Left colon (tissue), 2 donors: ENCODE measurements at regions not wholly inside any gene's neighbourhood (a gene's known extent, or its start where the extent isn't known, plus 50 kb on each side); places are given as distances from the start of the nearest gene placed in this dataset.
A peak's percentile ranks its signal among the peaks of the same experiment; 100 is the strongest.

ENCODE experiments used
- ATAC-seq: fragments of 200-7000 bp; cut with Tn5 transposase; one replicate; pipeline ENCODE4 v1.9.1; 2020; ENCODE audit warnings: mild to moderate bottlenecking, moderate library complexity
- DNase-seq, 2 donors: peaks; one replicate each; pipeline ENCODE4 v3.0.0-alpha.2; 2020
- intact Hi-C, 2 donors: fragments of 100-400 bp; cut with DNase I in 1 of 2; cut with micrococcal nuclease in 1 of 2; formaldehyde crosslinking; loops; one replicate each; pipeline versions ENCODE4 v1.11.2 to v1.14.0; 2022; cut with DNase I, micrococcal nuclease
- donor health status: DM: no; HTN: no; CAD: no.
- donor health status: DM: yes; HTN: yes; CAD: no.

DNA sequence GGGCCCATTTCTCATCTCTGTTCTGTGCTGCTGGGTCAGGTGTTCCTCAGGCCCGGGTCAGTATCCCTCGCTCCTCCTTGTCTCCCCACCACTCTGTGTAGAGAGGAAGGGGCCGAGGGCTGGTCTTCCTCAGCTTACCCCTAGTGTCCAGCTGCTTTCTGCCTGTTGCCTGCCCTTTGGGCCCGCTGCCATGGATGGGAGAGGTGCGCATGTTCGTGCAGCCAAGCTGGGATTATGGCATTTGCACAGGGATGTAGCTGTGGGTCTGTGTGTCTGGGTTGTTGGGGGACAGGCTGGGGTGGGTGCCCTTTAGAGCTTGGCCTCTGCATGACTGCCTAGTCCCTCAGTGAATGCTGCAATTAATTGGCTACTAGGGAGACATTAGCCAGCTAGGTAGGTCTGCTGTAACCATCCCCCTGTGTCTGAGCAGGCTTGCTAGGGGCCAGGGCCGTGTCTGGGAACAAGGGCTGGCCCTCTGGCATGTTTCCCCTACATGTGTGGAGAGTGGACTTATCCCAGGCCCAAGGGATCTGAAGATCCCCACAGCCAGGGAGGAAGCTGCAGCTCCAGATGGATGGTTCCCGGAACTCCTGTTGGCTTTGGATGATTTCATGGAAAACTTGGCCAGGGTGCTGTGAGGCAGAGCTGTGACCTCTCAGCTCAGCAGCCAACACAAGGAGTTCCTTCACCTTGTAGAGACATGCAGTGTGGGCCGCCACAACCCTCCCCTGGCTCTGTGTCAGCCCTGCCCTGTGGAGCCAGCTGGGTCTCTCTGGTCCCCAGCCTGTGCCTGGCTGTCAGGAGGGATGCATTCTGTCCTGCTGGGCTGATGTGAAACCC lies 161.9 kb downstream of the MACROH2A1 start:
- ATAC-seq (no peak), DNase-seq (peak in 1 of 2 donors; percentile 3)
- intact Hi-C loops: no loop called here

- no peak for ATAC-seq
- DNase-seq: no peak
- intact Hi-C loops: no loop called here
These were observed 162.7 kb downstream of the MACROH2A1 start for GRCh38 chr5:135236228-135236907.

DNA sequence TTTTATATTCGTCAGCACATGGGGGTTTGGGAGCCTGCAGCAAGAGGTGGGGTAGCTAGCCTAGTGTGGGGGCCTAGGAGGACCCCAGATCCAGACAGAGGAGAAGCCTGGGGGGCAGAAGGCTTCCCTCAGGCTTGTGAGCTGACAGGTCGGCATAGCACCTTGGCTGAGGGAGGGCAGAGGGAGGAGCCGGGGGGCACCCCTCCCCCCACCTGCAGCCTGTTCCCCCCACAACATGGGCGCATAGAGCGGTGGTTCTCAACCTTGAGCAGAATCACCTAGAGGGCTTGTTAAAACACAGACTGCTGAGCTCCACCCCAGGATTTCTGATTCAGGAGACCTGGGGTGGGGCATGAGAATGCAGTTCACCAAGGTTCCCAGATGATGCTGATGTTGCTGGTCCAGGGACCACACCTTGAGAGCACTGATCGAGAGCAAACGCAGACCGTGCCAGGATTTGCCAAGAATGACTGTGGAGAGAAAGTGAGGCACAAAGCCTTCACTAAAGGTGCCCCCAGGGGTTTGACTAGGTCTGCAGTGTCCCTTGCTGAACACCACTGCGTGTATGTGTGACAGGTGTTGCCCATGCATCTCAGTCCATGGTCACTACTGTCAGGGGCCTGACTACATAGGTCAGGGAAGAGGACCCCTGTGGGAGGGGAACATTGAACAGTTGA lies 163.3 kb downstream of the MACROH2A1 start:
- intact Hi-C loops: no loop called here
- no peak for DNase-seq
- ATAC-seq: no peak

- ATAC-seq: no peak
- peak in 1 of 2 donors; percentile 0 for DNase-seq
- intact Hi-C loops: no loop called here
These were observed 164.2 kb downstream of the MACROH2A1 start for GRCh38 chr5:135234666-135235401.

DNA sequence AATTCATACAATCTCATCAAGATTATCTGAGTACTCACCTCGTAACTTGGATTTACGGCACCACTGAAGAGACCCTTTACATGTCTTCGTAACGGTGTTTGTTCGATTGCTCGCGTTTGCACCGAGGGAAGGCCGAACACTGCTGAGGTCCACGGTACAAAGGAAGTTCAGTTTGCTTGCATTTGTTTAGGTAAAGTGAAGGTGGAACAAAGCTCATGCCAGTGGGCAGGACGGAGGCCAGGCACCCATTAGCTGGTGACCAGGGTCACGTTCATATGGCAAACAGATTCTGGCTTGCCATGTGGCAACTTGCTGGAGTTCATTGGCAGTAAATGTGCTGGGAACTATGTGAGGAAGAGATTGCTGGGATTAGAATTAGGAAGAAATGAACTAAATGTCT lies 164.8 kb downstream of the MACROH2A1 start:
- ATAC-seq (no peak), DNase-seq (peak in 1 of 2 donors; percentile 11)
- intact Hi-C loops: no loop called here

DNA sequence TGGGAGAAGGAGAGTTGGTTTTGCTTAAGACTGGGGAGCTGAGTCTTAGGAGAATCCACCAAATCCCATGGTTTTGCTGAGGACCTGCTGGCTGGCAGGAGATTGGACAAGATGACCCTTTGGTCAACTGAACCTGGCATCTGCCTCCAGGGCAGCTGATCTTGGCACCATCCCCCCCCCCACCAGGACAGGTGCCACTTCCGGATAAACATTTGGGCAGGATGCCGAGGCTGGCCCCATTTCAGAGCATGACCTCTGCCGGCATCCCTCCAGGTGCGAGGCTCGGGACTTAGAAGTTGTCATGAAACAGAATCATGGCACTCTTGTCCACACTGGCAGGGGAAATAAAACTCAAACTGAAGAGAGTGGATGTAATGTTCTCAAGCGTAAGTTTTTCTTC lies 165.6 kb downstream of the MACROH2A1 start:
- ATAC-seq: no peak
- intact Hi-C loops: no loop called here
- peak in 1 of 2 donors; percentile 12 for DNase-seq

DNA sequence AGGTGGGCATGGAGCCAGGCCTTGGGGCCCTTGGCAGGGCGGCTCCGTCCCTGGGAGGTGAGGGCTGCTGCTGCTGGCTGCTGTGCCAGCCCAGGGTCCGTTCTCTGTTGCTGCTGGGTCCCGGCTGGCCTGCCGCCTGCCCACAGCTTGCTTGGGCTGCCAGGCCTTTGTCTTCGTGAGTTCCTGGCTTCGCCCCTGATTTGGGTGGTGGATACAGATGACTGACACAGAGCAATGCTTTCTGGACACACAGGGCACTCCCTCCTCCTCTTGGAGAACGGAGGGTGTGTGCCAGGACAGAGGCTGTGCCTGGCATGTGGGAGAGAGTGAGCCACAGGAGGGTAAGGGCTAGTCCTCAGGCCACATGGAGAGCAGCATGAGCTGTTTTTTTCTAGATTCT lies 166.1 kb downstream of the MACROH2A1 start:
- no peak for DNase-seq
- intact Hi-C loops: no loop called here
- ATAC-seq: no peak

- ATAC-seq (peak; percentile 61), DNase-seq (no peak)
- intact Hi-C loops: no loop called here
These were observed 167.7 kb downstream of the MACROH2A1 start for GRCh38 chr5:135231289-135231688.

GRCh38 chr5:135230251-135230925 lies 168.6 kb downstream of the MACROH2A1 start:
- intact Hi-C loops: no loop called here
- ATAC-seq: no peak
- DNase-seq: peak in 1 of 2 donors; percentile 56

GRCh38 chr5:135229679-135230132 lies 169.3 kb downstream of the MACROH2A1 start:
- intact Hi-C loops: no loop called here
- no peak for DNase-seq
- peak; percentile 94 for ATAC-seq

DNA sequence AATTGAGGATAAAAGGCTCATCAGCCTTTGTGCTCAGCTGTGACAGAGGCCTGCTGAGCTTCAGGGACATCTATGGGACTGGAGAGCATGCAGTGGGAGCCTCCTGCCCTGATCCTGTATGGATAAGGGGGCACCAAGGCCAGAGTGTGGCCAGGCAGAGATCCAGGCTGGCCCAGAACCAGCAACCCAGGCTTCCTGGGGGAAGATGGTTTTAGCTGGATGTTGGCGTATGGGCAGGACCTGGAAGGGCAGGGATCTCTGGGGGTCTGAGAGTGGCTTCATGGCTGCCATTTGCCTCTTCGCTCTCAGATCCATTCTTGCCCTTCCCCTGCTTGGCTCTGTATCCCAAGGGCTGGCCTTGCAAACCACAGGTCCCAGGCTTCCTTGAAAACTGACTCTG lies 169.9 kb downstream of the MACROH2A1 start:
- no peak for DNase-seq
- intact Hi-C loops: no loop called here
- no peak for ATAC-seq

- intact Hi-C loops: no loop called here
- no peak for ATAC-seq
- DNase-seq: no peak
These were observed 170.8 kb downstream of the MACROH2A1 start for GRCh38 chr5:135228222-135228621.

DNA sequence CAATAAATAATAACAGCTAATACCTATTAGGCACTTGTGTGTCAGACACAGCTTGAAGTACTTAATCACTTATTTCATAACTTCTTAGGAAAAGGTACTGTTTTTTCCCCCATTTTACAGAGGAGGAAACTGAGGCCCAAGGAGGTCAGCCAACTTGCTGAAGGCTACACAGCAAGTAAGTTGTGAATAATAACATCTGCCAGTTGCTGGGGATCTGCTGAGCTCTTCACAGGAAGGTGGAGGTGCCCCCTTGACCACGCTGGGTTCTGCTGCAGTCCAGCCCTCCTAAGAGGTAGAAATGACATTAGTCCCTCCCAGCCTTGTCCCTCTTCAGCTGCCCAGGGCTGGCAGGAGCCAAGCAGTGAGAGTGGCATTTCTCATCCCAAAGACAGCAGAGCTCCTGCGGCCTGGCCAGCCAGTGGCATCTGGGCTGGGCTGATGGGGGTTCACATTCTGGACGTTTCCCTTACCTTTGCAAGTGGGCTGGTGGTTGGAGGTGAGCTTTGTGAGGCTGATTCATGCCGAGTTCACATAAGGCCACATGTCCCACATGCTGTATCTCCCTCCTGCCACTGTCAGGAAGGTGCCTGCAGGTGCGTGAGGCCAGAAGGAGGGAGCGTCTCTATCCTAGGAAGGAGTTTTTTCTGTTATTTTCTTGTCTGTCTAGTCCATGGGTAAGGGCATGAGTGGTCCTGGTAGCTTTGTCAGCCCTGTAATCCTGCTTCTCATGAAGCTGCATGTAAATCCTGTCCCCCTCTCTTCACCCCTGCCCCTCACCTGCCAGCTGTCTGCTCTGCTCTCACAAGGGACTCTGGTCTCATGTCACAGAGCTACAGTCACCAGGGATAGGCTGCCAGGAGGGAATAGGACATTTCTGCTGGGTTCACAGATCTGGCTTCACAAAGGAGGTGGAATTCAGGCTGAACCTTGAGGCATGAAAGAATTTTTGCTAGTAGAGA lies 171.7 kb downstream of the MACROH2A1 start:
- DNase-seq (no peak), ATAC-seq (no peak)
- intact Hi-C loops: no loop called here

DNA sequence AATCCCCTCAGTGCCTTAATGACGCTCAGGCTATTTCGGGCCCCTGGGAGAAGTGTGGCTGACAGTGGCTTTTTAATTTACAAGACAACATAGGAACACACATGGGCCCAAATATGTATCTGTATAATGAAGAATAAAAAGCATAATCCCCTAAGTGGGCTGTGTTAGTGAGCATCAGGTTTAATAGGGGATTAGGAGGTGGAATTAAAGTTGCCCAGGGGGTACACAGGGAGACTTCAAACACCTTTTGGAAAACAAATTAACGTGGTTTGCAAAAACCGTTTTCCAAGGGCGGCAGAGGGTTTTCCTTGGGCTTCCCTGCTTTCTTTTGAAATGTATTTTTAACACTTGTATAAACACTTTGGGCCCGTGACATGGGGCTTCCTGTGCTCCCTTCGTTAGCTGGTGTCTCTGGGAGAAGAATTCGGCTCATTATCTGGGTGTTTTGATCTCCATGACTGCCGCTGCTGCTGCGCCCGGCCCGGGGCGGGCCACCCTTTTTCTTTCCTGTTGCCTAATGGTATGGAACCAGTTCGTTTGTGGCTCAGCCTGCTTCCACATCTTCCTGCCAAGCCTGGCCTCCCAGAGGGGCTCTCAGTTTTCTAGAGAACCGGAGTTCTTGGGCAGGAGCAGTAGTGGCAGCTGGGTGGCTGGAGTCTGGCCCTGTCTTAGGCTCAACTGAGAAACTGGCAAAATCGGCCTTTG lies 173.0 kb downstream of the MACROH2A1 start:
- no peak for ATAC-seq
- intact Hi-C loops: no loop called here
- DNase-seq: no peak

DNA sequence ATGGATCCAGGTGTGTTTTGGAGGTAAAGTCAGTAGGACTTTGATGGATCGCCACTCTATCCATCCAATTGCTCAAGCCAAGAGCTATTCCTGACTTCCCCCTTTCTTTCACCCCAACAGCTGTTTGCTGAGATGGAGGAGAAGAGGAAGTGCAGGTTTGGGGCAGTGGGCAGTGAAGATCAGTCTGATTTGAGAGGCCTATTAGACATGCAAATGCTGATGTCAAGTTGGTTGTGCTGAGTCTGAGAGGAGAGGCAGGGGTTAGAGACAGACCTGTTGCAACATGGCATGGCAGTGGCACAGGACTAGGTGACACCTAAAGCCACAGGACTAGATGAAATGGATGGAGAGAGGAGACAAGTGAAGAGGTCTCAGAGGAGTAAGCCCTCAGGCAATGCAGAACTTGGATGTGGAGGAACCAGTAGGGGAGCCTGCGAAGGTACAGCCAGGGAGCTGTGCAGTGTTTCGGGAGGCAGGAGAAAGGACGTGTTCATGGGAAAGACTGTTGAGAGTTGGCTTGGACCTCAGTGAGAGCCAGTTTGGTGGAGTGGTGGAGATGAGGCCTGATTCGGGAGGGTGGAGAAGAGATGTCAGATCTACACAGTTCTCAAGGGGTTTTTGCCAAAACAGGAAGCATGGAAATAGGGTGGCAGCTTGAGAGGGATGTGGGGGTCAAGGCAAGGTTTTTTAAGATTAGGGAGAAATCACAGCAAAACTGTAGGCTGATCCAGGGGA lies 175.0 kb downstream of the MACROH2A1 start:
- ATAC-seq (no peak), DNase-seq (no peak)
- intact Hi-C loops: no loop called here

- no peak for DNase-seq
- no peak for ATAC-seq
- intact Hi-C loops: no loop called here
These were observed 175.6 kb downstream of the MACROH2A1 start for GRCh38 chr5:135223404-135223803.
